Choroid plexus epithelial cell (primary cell): ENCODE measurements at regions not wholly inside any gene's neighbourhood (a gene's known extent, or its start where the extent isn't known, plus 50 kb on each side); places are given as distances from the start of the nearest gene placed in this dataset.

Experiments used
- DNase-seq: peaks from one replicate; pipeline ENCODE4 v3.0.0-alpha.2; 2010; ENCODE audit warnings: low read depth
- H3K4me3 ChIP-seq: 2 replicates; pipeline ENCODE4 v1.5.1; 2011; ENCODE audit warnings: low read depth, mild to moderate bottlenecking, control low read depth, low read length, moderate library complexity
- TF ChIP-seq, protein P1 (sequence below): conservative IDR thresholded peaks from 2 replicates; pipeline ENCODE4 v1.5.1; 2011; ENCODE audit warnings: low read depth, mild to moderate bottlenecking, control low read depth, inconsistent platforms, low read length, moderate library complexity

DNA sequence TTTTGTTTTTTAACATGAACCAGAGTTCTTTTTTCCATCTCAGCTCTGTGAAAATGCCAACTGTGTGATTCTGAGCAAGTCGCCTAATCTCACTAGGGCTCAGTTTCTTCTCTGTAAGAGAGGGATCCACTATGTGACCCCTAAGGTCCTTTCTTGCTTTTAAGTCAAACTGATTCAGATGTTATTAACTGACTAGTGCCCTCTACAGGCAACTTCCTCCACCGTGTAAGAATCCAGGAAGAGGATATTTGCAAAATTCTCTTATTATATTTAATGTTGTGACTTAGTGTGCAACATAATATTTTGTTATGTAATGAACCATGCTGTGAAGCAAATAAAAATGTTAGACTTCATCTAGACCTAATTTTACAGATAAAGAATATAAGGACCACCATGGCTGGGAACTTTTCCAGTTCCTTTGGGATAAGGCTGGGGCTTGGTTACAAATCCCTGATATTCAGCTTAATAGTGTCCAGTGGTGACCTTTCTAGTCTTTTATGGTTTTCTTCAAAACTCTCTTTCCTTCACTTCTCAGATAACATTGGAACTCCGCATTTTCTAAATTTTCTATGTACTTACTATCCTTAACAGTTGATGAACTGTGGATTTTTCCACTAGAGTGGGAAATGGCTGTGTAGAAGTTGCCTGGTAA lies 244.7 kb downstream of the PIK3R1 start:
- DNase-seq, result peak; percentile 88
- no peak overlapping the region for H3K4me3 ChIP-seq
- TF ChIP-seq, protein P1, sequence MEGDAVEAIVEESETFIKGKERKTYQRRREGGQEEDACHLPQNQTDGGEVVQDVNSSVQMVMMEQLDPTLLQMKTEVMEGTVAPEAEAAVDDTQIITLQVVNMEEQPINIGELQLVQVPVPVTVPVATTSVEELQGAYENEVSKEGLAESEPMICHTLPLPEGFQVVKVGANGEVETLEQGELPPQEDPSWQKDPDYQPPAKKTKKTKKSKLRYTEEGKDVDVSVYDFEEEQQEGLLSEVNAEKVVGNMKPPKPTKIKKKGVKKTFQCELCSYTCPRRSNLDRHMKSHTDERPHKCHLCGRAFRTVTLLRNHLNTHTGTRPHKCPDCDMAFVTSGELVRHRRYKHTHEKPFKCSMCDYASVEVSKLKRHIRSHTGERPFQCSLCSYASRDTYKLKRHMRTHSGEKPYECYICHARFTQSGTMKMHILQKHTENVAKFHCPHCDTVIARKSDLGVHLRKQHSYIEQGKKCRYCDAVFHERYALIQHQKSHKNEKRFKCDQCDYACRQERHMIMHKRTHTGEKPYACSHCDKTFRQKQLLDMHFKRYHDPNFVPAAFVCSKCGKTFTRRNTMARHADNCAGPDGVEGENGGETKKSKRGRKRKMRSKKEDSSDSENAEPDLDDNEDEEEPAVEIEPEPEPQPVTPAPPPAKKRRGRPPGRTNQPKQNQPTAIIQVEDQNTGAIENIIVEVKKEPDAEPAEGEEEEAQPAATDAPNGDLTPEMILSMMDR, result peak; percentile 74

DNA sequence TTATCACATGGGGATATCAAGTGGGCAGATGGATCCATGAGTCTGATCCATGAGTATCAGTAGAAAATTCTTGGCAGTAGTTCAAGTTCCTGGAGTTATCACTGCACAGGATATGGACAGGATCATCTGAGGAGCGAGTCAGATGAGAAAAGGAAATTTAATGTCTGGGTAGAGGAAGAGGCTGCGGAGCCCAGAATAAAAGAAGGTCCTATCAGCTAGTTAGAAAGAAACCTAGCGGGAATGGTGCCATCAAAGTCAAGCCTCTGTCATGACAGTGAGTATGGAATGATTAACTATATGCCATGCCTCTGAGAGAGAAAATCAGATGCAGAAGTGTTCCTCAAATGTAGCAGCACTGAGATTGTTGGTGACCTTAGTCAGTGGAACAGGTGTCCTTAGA lies 248.1 kb downstream of the PIK3R1 start:
- DNase-seq, result no peak

DNA sequence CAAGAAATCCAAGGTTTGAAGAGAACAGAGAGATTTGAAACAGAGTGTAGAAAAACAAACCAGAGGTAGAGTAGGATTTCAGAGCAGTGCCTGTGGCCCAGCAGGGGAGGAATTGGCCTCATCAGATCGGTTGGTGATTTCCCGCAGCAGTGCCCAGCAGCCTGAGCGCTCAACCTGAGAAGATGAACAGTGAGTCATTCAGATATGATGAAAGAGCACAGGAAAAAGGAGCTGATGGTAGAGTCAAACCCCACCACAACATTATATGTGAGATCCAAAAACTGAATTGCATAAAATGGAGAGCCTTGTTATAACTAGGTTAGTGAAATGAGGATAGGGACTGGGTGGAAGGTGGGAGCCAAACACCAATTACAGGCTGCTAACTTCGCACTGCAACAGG lies 248.9 kb downstream of the PIK3R1 start:
- DNase-seq, result peak; percentile 90
- TF ChIP-seq, protein P1, result peak; percentile 22
- no peak overlapping the region for H3K4me3 ChIP-seq

More for the DNA sequence above, 248.1 kb downstream of the PIK3R1 start:
- TF ChIP-seq, protein P1, result no peak
- H3K4me3 ChIP-seq, result no peak overlapping the region

DNA sequence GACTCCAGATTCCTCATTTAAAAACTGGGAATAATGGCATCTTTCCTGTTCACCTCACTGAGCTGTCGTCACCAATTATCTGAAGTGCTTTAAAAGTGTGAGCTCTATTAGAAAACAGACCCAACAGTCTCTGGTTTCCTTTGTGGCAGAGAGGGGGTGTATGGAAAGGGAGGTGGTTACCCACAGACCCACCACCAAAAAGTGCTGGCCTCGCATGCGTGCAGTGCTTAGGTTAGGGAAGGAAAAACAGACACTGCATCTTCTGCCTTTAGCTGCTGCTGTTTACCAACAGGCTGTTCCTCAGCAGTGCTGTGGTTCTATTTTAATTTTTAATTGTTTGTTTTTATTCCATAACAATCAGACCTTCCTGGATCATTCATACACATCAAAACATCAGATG lies 249.6 kb downstream of the PIK3R1 start:
- TF ChIP-seq, protein P1, result no peak
- DNase-seq, result no peak
- no peak overlapping the region for H3K4me3 ChIP-seq

DNA sequence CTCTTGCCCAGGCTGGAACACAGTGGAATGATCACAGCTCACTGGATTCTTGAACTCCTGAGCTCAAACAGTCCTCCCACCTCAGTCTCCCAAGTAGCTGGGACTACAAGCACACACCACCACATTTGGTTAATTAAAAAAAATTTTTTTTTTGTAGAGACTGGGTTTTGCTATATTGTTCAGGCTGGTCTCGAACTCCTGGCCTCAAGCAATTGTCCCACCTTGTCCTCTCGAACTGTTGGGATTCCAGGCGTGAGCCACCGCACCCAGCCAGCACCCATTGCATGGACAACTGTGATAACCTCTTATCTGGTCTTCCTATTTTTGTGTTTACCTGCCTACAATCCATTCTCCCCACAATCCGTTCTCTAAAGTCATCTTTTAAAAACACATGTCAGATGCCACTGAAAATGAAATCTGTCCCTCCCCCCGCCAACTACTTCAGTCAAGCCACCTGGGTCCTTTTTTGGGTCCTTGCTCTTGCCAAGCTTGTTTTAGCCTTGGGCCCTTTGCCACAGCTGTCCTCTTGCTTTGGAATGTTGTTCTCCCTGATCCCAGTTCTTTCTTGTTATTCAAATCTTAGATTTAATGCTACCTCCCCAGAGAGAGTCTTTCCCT lies 250.5 kb downstream of the PIK3R1 start:
- no peak overlapping the region for H3K4me3 ChIP-seq
- TF ChIP-seq, protein P1, result no peak
- DNase-seq, result no peak

DNA sequence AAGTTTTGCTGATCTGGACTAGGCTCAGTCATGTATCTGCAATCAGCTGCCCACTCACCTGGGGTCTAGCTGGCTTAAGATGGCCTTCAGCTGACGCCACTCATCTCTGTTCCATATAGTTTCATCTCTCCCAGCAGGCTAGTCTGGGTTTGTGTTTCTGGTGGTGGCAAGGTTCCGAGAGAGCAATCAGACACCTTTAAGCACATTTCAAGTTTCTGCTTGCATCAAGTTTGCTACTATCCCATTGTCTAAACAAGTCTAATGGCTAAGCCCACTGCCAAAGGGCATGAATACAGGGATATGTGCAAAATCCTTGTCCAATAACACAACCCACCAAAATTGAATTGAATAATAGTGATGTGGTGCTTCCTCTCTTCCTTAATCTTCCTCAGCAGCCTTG lies 251.7 kb downstream of the PIK3R1 start:
- no peak for DNase-seq
- no peak overlapping the region for H3K4me3 ChIP-seq
- TF ChIP-seq, protein P1, result no peak

DNA sequence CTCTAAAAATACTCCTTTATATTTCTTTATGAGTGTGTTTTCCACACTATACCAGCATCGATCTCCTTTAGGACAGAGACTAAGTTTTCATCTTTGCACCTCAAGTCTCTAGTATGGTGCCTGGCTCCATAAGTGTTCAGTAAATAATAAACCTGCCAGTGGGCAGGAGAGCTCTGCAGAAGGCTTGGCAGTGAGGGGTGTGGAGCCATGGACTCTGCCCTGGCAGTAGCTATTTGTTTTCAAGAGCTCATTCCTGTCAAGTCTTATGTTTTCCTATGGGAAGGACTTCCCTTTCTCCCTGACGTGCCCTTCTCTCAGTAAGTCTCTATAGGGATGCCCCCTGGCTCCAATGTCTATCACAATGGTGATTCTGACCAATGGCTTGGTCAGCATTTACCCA lies 252.2 kb downstream of the PIK3R1 start:
- no peak overlapping the region for H3K4me3 ChIP-seq
- DNase-seq, result no peak
- TF ChIP-seq, protein P1, result no peak
